Stimulated activated CD4-positive, alpha-beta T cell treated with anti-CD3 and anti-CD28 coated beads, Interleukin-4, amount 100 ng/mL, for 4 hours (primary cell): ENCODE measurements at regions not wholly inside any gene's neighbourhood (a gene's known extent, or its start where the extent isn't known, plus 50 kb on each side); places are given as distances from the start of the nearest gene placed in this dataset.
A peak's percentile ranks its signal among the peaks of the same experiment; 100 is the strongest.
"Not testable (repeated sequence)": the region's sequence is repeated elsewhere in the genome, so short reads cannot be mapped to it uniquely, and the experiment has no call there.

Source experiments
- DNase-seq, 2 experiments: peaks; one replicate each; pipeline ENCODE4 v3.0.0-alpha.2; 2020

DNA sequence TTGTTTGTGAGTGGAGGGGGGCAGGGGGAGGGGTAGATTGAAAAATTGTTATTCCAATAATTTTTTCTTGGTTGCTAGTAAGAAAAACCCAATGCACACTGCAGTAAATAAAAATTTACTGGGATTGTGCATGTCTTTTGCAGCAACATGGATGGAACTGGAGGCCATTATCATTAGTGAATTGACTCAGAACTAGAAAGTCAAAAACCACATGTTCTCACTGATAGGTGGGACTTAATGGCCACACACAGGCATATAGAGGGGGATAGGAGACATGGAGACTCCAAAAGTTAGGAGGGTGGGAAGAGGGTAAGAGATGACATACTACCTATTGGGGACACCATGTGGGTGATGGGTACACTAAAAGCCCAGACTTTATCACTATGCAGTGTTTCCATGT lies 67.2 kb downstream of the BUB3 start:
- DNase-seq: no peak

DNA sequence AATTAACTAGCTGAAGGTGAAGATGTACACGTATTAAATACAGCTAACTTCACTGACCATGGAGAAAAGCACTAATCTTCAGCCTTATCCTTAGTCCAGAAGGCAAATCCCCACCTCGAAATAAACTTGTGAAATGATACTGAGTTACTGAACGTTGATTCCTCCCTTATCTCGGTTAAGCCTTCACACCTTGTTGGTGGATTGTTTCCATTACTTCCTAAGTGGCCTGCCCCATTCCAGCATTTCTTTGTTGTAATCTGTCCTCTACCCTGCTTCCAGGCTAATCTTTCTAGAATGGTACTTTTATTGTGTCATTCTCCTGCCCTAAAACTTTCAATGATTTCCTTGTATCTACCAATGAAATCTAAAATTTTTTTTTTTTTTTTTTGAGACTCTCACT lies 68.6 kb downstream of the BUB3 start:
- DNase-seq: no peak

DNA sequence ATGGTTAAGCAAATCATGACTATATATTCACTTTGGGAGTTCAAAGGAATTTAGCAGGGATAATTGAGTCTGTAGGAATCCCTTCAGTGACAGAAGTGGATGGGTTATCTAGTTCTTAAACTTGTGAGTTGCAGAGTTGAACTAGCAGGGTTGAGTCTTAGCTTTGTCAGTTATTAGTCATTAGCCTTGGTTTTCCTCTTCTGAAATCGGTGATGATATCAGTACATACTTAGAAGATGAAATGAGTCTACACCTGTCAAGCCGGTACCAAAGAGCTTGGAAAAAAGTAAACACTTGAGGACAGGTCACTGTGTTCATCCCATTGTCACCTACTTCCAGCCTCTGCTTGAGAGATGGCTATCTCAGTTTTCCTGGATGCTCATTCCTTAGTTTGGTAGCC lies 73.5 kb downstream of the BUB3 start:
- no peak for DNase-seq

DNA sequence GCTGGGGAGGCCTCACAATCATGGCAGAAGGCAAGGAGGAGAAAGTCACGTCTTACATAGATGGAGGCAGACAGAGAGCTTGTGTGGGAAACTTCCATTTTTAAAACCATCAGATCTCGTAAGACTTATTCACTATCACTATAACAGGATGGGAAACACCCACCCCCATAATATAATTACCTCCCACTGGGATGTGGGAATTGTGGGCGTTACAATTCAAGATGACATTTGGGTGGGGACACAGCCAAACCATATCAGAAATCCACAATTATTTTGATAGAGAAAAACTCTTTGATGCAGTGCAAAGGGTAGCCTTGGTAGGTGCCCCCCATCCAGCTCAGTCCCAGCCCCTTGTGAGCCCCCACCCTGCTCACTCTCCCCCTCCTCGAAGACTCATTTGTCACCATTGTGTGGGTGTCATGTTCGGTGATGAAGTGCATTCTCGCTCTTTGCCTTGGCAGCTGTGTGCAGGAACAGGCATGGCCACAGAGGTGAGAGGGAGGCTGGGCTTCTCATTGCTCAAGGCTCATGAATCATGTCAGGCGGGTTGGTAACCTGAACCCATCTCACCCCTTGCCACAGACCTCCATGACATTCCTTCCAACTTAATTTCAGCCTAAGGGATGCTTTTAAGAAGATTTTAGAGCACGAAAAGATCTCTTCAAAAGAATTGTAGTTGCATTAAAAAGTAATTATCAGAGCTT lies 75.9 kb downstream of the BUB3 start:
- no peak for DNase-seq

DNA sequence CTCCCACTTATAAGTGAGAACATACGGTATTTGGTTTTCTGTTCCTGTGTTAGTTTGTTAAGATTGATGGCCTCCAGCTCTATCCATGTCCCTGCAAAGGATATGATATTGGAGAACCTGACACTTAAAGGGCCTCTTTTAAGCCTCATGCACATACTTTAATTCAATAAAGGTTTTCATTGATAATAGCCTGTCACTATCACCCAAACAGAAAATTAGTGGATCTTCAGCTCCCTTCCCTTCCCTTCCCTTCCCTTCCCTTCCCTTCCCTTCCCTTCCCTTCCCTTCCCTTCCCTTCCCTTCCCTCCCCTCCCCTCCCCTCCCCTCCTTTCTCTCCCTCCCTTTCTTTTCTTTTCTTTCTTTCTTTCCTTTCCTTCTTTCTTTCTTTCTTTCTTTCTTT lies 78.7 kb downstream of the BUB3 start:
- not testable (repeated sequence) for DNase-seq

DNA sequence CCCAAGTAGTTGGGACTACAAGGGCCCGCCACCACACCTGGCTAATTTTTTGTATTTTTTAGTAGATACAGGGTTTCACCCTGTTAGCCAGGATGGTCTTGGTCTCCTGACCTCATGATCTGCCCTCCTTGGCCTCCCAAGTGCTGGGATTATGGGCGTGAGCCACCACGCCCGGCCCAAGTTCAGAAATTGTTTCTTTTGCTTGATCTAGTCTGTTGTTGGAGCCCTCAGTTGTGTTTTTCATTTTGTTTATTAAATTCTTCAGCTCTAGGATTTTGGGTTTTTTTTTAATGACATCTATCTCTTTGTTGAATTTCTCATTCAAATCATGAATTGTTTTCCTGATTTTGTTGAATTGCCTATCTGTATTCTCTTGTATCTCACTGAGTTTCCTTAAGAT lies 80.8 kb downstream of the BUB3 start:
- not testable (repeated sequence) for DNase-seq

DNA sequence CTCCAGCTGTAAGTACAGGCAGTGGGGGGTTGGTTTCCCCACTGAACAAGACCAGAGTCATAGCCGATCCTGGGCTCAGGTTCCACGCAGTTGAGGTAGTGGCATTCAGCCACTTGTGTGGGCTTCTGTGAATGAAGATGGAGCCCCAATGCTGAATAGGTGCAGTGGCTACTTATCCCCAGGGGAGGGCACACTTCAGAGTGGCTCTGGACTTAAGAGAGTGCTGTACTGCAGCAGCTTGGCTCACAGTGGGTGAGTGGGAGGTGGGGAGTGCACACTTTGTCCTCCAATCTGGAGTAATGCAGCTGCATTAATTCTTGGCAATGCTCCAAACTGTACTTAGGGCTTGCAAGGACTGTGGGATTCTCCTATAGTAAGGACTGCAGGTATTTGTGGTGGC lies 81.9 kb downstream of the BUB3 start:
- DNase-seq: no peak

DNA sequence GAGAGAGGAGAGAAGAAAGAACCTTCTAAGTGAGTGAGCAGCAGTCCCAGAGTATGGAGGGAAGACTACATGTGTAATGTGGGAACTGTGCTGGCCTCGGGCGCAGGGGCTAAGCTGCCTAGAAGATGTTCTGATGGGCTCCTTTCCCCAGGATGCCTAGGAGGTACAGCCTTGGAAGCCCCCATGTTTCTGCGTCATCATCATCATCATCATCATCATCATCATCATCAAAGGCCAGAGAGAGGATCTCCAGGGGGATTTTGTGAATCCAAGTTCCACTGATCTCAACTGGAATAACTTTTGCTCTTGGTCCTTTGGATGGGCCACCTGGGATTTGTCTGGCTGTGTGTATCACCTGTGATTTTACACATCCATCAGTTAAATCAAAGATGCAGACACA lies 86.0 kb downstream of the BUB3 start:
- no peak for DNase-seq

DNA sequence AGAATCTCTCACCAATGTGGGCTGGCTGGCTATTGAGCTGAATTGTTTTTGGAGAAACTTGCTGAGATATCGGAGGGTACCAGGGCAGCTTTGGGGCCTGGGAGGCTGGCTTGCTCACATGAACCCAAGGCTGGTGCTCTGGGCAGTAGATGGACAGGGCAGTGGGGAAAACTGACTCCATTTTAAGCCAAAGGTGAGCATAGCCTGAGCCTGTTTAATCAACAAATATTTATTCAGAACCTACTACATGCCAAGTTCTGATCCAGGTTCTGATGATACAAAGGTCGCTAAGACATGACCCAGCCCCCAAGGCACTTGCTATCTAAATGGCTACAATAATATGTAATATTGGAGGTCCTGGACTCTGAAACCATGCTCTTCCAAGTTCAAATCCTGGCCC lies 86.6 kb downstream of the BUB3 start:
- DNase-seq: no peak

DNA sequence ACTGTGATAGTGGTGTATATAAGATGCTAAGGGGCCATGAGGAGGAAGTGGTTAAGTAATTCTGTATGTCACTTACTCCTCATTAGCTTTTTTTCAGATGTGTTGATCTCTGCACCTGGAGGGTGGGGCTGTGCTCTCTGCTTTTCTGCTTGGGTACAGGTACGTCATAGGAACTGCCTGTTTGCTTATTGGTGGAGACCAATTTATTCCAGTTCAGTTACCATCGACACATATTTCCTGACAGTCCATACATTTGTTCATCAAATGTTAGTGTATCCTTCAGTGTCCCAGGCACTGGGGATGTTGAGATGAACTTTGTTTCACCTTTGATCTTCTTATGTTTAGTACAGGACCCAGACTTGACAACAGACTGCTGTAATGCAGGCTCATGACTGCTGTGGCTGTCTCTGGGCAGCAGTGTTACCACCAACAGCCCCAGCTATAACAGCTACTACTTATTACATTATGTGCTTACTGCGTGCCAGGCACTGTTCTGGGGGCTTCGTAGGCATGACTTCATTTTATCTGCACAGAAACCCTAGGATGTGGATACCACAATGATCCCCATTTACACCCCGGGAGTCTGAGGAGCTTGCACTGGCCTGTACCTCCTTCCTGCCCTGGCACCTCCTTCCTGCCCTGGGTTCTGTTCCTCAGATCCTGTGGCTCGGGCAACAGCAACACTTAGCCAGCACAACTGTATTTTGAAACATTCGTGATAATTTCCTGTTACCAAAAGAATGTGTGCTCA lies 87.4 kb downstream of the BUB3 start:
- peak in 1 of 2 experiments; percentile 22 for DNase-seq

DNA sequence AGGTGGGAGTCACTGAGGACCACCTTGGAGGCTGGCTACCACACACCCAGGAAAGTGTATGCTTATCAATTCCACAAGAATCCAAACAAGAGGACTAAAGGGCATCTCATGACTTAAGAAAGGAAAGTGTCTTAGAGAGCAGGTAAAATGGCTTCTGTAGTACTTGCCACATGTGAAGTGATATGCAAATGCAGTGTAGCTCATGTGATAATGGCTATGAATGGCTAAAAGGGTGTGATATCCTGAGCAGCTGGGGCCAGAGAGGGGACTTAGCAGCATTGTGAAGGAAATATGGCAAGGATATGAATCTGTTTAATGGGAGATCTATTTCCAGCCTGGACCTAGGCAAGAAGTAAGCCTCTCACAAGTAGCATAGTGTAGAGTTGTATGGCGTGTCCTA lies 90.5 kb downstream of the BUB3 start:
- no peak for DNase-seq

DNA sequence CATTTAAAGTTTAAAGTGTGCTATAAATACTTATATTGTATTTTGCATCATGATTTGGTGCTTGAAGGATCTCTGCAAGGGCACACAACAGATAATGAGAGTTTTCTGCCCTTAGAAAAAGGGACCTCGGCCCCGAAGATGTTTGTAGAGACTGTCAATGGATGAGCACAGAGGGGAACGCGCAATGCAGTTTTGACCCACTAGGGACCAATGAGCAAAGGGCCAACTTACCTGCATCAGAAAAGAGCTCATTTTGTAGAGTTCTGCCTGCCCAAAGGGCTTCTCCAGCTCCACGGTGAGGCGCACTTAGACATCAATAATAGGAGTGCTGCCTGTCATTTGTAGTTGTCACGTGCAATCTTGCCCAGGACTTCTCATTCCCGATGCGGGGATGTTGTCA lies 91.1 kb downstream of the BUB3 start:
- DNase-seq: no peak

DNA sequence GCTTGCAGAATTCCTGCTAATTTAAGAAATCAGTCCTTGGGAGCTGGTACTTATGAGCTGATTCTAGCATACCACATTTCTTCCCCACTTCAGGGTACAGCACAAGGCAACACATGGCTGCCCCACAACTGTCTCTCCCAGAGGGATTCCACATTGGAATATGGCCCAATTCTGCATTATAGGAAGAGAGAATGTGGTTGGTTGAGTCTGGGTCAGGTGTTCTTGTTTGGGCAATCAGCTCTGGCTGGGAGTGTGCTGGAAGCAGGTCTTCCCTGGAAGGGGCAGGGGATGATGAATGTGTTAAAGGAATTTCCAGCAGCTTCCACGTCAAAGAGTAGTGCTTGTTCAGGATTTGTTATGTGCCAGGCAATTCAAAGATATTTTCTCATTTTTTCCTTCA lies 95.7 kb downstream of the BUB3 start:
- DNase-seq: no peak

DNA sequence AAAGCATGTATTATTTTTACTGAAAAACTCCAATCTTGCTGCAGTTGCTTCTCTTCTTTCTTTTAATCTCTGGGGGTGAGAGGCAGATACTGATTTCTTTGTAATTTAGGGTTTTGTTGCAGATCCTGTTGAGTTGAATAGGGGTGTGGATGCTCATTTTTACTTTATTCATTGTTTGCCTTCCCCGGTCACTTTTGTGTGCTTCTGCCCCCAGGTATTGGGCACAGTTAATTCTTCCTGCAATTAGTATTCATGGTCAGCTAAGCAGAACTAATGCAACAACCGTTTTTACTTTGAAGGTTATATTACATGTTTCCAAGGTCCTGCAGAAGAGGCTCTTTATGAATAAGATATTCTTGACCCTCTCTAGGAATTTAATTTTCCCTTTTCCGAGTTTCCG lies 96.4 kb downstream of the BUB3 start:
- DNase-seq: no peak

DNA sequence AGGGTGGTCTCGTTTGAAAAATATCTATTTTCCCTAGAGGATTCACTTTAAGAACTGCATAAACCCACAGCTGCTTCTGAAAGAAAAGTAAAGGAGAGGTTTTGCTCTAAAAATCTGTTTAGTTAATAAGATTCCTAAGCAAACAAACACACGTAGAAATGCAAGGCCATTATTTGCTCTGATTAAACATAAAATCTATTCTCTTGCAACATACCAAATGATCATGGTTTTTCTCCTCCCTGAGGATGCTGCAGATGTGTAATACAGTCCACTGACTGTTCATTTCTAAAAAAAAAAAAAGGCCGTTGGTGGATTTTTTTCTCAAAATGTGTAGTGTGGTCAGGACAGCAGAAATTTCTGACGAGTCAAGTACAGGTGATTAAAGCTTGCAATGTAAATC lies 98.6 kb downstream of the BUB3 start:
- DNase-seq: no peak

DNA sequence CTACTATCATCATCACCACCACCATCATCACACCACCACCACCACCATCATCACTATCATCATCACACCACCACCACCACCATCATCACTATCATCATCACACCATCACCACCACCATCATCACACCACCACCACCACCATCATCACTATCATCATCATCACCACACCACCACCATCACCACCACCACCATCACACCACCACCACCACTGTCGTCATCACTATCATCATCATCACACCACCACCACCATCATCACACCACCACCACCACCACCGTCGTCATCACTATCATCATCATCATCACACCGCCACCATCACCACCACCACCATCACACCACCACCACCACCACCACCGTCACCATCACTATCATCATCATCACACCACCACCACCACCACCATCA lies 100.1 kb downstream of the BUB3 start:
- DNase-seq: not testable (repeated sequence)

DNA sequence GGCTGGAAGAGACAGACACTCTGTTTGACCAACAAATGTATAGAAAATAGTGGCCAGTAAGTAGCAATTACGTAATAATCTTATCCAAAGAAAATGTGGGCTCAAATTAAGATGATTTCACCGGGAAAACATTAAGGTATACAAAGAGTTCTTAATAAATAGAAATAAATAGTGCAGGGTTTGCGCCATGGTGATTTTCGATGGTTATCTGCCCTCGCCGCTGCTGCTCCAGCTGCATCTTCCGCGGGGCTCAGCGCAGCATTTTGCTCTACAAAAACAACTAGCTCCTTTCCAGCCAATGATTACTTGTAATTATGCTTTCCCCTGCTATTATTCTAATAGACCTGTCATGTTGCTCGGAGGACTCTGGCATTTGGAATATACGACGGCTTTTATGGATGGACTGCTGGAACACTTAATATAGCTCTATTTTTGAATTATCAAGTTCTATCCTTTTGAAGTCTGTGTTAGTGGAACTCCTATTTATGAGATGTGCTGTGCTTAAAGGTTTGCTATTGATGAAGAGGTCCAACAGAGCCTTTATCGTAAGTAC lies 103.8 kb downstream of the BUB3 start:
- DNase-seq: no peak

DNA sequence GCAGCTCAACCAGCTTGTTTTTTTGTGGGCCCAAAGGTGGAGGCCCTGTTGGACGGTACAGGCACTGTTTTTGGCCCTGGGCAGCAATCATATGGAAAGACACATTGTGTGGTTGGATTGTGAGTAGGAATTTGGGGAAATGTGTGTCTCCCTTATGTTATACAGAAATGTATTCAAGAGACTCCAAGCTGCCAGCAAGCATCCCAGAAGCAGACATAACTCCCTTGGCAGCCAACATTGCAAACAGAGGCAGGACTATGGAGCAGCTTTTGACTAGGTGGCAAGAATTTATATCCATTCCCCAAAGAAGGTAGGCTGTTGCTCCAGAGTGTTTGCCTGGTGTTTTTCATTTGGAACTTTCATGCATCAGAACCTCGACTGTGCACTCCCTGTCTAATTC lies 104.9 kb downstream of the BUB3 start:
- no peak for DNase-seq

DNA sequence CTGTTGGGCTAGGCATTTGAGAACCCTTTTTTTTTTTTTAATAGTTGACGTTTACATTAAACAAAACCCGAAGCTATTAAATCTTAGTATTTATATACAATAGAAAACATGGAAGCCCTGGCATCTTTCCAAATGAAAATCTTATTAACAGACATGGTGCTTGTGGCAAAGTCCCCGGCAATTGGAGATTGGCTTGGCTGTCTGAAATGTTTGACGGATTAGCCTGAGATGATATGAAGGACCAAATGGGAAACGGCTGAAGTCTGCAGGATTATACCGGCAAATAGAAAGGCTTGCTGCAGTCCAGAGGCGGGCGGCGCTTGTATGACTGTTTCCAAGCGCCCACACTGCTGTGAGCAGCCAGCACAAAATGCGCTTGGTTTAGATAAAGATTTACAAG lies 105.6 kb downstream of the BUB3 start:
- DNase-seq: no peak

DNA sequence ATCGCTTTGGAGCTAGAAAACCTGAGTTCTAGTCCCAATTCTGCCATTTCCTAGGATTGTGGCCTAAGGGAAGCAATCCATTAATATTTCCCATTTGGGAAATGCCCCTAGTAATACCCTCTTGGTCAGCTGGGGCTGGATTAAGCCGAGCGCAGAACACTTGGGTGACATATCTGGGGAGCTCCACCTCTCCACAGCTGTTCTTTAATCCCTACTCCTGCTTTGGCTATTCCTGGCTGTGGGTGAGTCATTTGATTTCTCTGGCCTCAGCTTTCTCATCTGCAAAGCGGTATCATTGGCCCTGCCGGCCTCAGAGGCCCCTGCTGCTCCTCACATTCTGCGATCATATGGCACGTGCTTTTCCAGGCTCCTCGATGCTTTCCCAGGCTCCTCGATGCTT lies 108.3 kb downstream of the BUB3 start:
- DNase-seq: no peak

DNA sequence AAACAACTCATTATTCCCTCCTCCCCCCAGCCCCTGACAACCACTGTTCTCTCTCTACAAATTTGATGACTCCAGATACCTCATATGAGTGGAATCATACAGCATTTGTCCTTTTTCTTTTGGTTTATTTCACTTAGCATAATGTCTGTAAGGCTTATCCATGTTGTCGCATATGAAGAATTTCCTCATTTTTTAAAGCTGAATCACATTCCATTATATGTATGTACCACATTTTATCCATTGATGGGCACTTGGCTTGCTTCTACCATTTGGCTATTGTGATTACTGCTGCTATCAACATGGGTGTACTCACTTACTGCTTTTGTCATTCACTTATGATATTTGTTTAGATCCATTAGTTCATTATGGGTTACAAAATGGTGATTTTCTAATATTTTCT lies 112.8 kb downstream of the BUB3 start:
- no peak for DNase-seq

DNA sequence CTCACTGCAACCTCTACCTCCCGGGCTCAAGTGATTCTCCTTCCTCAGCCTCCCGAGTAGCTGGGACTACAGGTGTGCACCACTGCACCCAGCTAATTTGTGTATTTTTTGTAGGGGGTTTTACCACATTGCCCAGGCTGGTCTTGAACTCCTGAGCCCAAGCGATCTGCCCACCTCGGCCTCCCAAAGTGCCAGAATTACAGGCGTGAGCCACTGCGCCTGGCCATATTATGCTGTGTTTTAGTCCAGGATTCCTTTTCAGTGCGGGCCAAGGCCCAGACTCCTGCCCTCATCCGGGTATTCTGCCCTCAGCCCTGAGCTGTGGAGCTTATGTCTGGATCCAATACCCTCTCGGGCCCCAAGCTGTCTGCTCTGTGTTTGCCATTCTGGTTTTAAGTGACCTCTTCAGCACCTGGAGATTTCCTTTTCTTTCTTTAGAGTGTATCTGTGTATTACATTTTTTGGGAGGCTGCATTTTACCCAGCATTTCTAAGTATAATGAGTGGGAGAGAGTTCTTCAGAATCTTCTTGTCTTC lies 114.9 kb downstream of the BUB3 start:
- DNase-seq: no peak

DNA sequence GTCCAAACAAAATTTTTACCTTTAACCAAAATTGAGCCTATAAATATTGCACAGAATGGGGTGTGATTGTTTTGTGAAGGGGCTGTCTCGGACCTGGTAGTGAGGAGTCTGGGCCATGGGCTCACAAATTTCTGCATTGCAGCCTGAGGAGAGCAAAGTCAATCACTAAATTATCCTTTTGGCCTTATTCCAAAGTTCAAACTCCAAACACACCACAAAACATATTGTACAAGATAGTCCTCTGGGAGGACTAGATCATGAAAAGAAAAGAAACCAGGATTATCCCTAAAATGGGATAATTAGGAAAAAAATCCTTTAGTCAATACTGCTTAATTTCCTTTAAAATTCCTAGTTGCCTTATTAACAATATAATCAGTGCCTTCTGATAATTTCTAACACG lies 115.5 kb downstream of the BUB3 start:
- no peak for DNase-seq

DNA sequence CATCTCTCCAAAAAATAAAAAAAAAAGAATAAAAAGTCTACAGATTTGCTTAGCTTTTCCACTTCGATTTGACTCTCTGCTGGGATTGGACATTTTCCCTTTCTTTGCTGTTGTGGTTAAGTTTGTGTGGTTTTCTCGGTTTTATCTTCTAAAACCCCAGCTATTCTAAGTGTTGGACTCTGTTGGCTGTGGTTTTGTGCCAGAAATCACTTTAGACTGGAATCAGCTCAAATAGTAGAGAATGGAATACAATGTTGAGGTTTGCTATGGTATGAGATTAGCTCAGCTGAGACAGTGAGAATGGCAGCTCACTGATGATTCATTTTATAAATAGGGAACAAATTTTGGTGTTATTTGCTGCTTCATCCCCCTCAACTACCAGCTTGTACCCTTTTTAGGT lies 116.0 kb downstream of the BUB3 start:
- DNase-seq: no peak
